IMR-90 (cell line): ENCODE measurements at regions not wholly inside any gene's neighbourhood (a gene's known extent, or its start where the extent isn't known, plus 50 kb on each side); places are given as distances from the start of the nearest gene placed in this dataset.

ENCODE experiments used
- ATAC-seq: fragments of 200-7000 bp; cut with Tn5 transposase; 2 replicates; pipeline ENCODE4 v1.9.1; 2020; ENCODE audit warnings: low read depth, mild to moderate bottlenecking, moderate library complexity
- BruUV-seq: library from RNA; stranded (reverse); fragments of 400-500 nt; replicated peaks from 2 replicates; lab custom pipeline; 2021; lab: Mats Ljungman, UMichigan
- CTCF ChIA-PET: fragments of 300-600 bp; formaldehyde crosslinking; extraction: SDS; loops from one replicate; lab custom pipeline; 2021; ENCODE audit warnings: antibody characterized with exemption; lab: Yijun Ruan, JAX
- POLR2A ChIA-PET: fragments of 300-600 bp; sonication (Branson Sonifier 250); formaldehyde crosslinking; loops from one replicate; lab custom pipeline; 2022; ENCODE audit warnings: antibody characterized with exemption; ENCODE audit not compliant: unreplicated experiment; lab: Charles Lee
- DNase-seq: peaks from one replicate; pipeline ENCODE4 v3.0.0; 2013
- H2AFZ ChIP-seq: replicated peaks from 2 replicates; pipeline ENCODE3; 2013; ENCODE audit warnings: low read length, mild to moderate bottlenecking; ENCODE audit not compliant: poor library complexity
- H2AK5ac ChIP-seq: 2 replicates; pipeline ENCODE4 v1.6.1; 2013; ENCODE audit warnings: low read depth, low read length, inconsistent platforms
- H2AK9ac ChIP-seq: replicated peaks from 2 replicates; pipeline ENCODE3; 2013; ENCODE audit warnings: mild to moderate bottlenecking, low read depth, low read length, moderate library complexity; ENCODE audit not compliant: poor library complexity
- H2BK120ac ChIP-seq: 2 replicates; pipeline ENCODE4 v1.6.1; 2013; ENCODE audit warnings: low read depth, low read length, inconsistent platforms
- H2BK15ac ChIP-seq: 3 replicates; pipeline ENCODE4 v1.6.1; 2013; ENCODE audit warnings: low read depth, low read length, inconsistent platforms
- H2BK20ac ChIP-seq: 2 replicates; pipeline ENCODE4 v1.6.1; 2013; ENCODE audit warnings: low read depth, mild to moderate bottlenecking, inconsistent platforms, low read length, moderate library complexity
- H2BK5ac ChIP-seq: 2 replicates; pipeline ENCODE4 v1.6.1; 2013; ENCODE audit warnings: mild to moderate bottlenecking, low read depth, low read length, inconsistent platforms; ENCODE audit not compliant: poor library complexity, severe bottlenecking
- H3K14ac ChIP-seq: replicated peaks from 2 replicates; pipeline ENCODE4 v1.6.1; 2013; ENCODE audit warnings: low read depth, low read length, inconsistent platforms
- H3K18ac ChIP-seq: 2 replicates; pipeline ENCODE4 v1.6.1; 2013; ENCODE audit warnings: low read depth, low read length, control low read depth
- H3K23ac ChIP-seq: 2 replicates; pipeline ENCODE4 v1.6.1; 2013; ENCODE audit warnings: low read depth, low read length, inconsistent platforms
- H3K27ac ChIP-seq: 2 replicates; pipeline ENCODE4 v1.5.1; 2013; ENCODE audit warnings: mild to moderate bottlenecking, control low read depth, low read length; ENCODE audit not compliant: insufficient read depth
- H3K27me3 ChIP-seq: 2 replicates; pipeline ENCODE4 v1.6.1; 2013; ENCODE audit warnings: low read length; ENCODE audit not compliant: control insufficient read depth, insufficient read depth
- H3K36me3 ChIP-seq: 2 replicates; pipeline ENCODE4 v1.6.1; 2013; ENCODE audit warnings: low read length, mixed read lengths; ENCODE audit not compliant: control insufficient read depth, insufficient read depth
- H3K4ac ChIP-seq: 2 replicates; pipeline ENCODE4 v1.6.1; 2013; ENCODE audit warnings: low read depth, low read length, inconsistent platforms
- H3K4me1 ChIP-seq: 2 replicates; pipeline ENCODE4 v1.6.1; 2013; ENCODE audit warnings: low read length, mixed read lengths; ENCODE audit not compliant: control insufficient read depth, insufficient read depth
- H3K4me2 ChIP-seq: 2 replicates; pipeline ENCODE4 v1.6.1; 2013; ENCODE audit warnings: low read depth, mild to moderate bottlenecking, control low read depth, low read length, moderate library complexity
- H3K4me3 ChIP-seq: 2 replicates; pipeline ENCODE4 v1.5.1; 2013; ENCODE audit warnings: low read depth, mild to moderate bottlenecking, control low read depth, low read length, moderate library complexity; ENCODE audit not compliant: insufficient read depth
- H3K56ac ChIP-seq: 2 replicates; pipeline ENCODE4 v1.6.1; 2013; ENCODE audit warnings: low read length, inconsistent platforms; ENCODE audit not compliant: insufficient read depth; ENCODE audit errors: extremely low read depth
- H3K79me1 ChIP-seq, 2 experiments: 2 replicates each; pipeline ENCODE4 v1.6.1; 2013; ENCODE audit warnings: low read length in 2 of 2, inconsistent platforms in 1 of 2, low read depth in 1 of 2
- H3K9ac ChIP-seq: 2 replicates; pipeline ENCODE4 v1.6.1; 2013; ENCODE audit warnings: low read depth, low read length, control low read depth
- H3K9me1 ChIP-seq: 2 replicates; pipeline ENCODE4 v1.6.1; 2013; ENCODE audit warnings: low read length, inconsistent platforms; ENCODE audit not compliant: insufficient read depth
- H3K9me3 ChIP-seq: 2 replicates; pipeline ENCODE4 v1.6.1; 2013; ENCODE audit warnings: low read length; ENCODE audit not compliant: control insufficient read depth, insufficient read depth
- H4K20me1 ChIP-seq: 2 replicates; pipeline ENCODE4 v1.6.1; 2013; ENCODE audit warnings: low read length, inconsistent platforms; ENCODE audit not compliant: insufficient read depth
- H4K5ac ChIP-seq: 2 replicates; pipeline ENCODE4 v1.6.1; 2013; ENCODE audit warnings: mild to moderate bottlenecking, low read depth, low read length, control low read depth
- H4K8ac ChIP-seq, 2 experiments: 2 replicates each; pipeline ENCODE4 v1.6.1; 2013; ENCODE audit warnings: low read depth in 2 of 2, low read length in 2 of 2, control low read depth in 1 of 2, inconsistent platforms in 1 of 2
- H4K91ac ChIP-seq: 2 replicates; pipeline ENCODE4 v1.6.1; 2013; ENCODE audit warnings: low read depth, low read length, inconsistent platforms; ENCODE audit not compliant: insufficient read depth
- CHD1 ChIP-seq: IDR thresholded peaks from 2 replicates; pipeline ENCODE4 v1.6.1; 2012; ENCODE audit warnings: low read depth, low read length, improper control_type of control experiment
- WGBS, 2 experiments: methylation state at CpG; one replicate each; pipeline versions ENCODE4 v1.1.5 to v1.1.7; 2013; ENCODE audit warnings: missing lambda C conversion rate in 2 of 2; ENCODE audit not compliant: insufficient read length in 1 of 2; ENCODE audit errors: extremely low coverage in 2 of 2; 5-methylcytosine and 5-hydroxymethylcytosine counted together
- dilution Hi-C: fragments of 300-500 bp; cut with HindIII; formaldehyde crosslinking; loops from one replicate; pipeline ENCODE4 v1.14.3; 2018; ENCODE audit warnings: low sequenced_read_pairs; ENCODE audit not compliant: unreplicated experiment
- in situ Hi-C: fragments of 300-500 bp; cut with MboI; formaldehyde crosslinking; loops from 3 replicates; pipeline ENCODE4 v1.14.3; 2019; ENCODE audit warnings: low sequenced_read_pairs, inconsistent platforms, mixed read lengths
- intact Hi-C: fragments of 100-400 bp; cut with micrococcal nuclease; formaldehyde crosslinking; loops from 2 replicates; pipeline ENCODE4 v1.10.0; 2022
- TF ChIP-seq, protein P1 (sequence below): conservative IDR thresholded peaks from 2 replicates; pipeline ENCODE4 v1.5.1; 2012; ENCODE audit warnings: mild to moderate bottlenecking, low read depth, low read length, improper control_type of control experiment

DNA sequence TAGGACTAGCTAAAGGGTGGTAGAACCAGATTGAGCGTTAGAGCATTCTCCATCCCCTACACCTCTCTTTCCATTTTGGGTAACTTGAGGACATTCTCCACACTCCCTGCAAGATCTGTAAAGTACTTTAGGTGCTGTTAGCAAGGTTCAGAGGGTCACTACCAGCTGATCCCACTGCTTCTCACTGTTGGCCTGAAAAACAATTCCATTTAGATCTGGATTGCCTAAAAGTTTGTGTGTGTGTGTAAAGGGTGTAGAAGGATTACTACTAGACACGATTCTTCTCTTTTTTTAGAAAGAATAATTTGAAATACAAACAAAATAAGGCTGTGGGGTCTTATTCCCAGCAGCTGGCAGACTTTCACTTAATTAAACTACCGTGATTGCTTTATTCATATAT, 95.1 kb upstream of the TMEM178A start:
- H3K4me3 ChIP-seq: no peak overlapping the region
- in situ Hi-C loops (no loop called here), intact Hi-C loops (no loop called here), dilution Hi-C loops (no loop called here)
- H4K5ac ChIP-seq: no peak overlapping the region
- H3K4ac ChIP-seq: peak overlapping the region; percentile 65
- peaks cover 9% of the 10 kb centered on the region for H3K9me1 ChIP-seq
- CTCF ChIA-PET: no interaction called here
- H3K9me3 ChIP-seq: no peaks in the 10 kb centered on the region
- H4K20me1 ChIP-seq: no peaks in the 10 kb centered on the region
- DNase-seq: no peak
- no peaks in the 10 kb centered on the region for H3K27me3 ChIP-seq
- no peaks in the 10 kb centered on the region for H3K79me1 ChIP-seq
- H3K4me2 ChIP-seq: no peak overlapping the region
- no TSS peak for BruUV-seq
- no peak overlapping the region for H2AK9ac ChIP-seq
- H2BK120ac ChIP-seq: peak overlapping the region; percentile 58; the same call in 1 of the 2 replicates
- WGBS, 2 experiments: no CpG with 5 or more reads among the region's 3 CpGs
- H2AFZ ChIP-seq: no peak overlapping the region
- H2BK5ac ChIP-seq: no peak overlapping the region
- 0 out of 2 replicates have a peak overlapping the region, but pooled peaks have one; percentile 61 for H3K14ac ChIP-seq
- H3K56ac ChIP-seq: no peak overlapping the region
- H3K18ac ChIP-seq: no peak overlapping the region
- peaks cover 8% of the 10 kb centered on the region for H3K4me1 ChIP-seq
- H4K8ac ChIP-seq: no peak overlapping the region
- H3K23ac ChIP-seq: no peak overlapping the region
- no peak overlapping the region for H3K9ac ChIP-seq
- ATAC-seq: no peak
- H3K27ac ChIP-seq: no peak overlapping the region
- POLR2A ChIA-PET: interaction anchor here (0.6 kb wide), 1 partner anchor 173 kb away, joined by 3 read pairs; no protein-coding TSS in a partner anchor
- peak overlapping the region; percentile 81; the same call in 1 of the 2 replicates for H2AK5ac ChIP-seq
- H2BK20ac ChIP-seq: peak overlapping the region; percentile 80
- no peak overlapping the region for H4K91ac ChIP-seq
- TF ChIP-seq, protein P1, sequence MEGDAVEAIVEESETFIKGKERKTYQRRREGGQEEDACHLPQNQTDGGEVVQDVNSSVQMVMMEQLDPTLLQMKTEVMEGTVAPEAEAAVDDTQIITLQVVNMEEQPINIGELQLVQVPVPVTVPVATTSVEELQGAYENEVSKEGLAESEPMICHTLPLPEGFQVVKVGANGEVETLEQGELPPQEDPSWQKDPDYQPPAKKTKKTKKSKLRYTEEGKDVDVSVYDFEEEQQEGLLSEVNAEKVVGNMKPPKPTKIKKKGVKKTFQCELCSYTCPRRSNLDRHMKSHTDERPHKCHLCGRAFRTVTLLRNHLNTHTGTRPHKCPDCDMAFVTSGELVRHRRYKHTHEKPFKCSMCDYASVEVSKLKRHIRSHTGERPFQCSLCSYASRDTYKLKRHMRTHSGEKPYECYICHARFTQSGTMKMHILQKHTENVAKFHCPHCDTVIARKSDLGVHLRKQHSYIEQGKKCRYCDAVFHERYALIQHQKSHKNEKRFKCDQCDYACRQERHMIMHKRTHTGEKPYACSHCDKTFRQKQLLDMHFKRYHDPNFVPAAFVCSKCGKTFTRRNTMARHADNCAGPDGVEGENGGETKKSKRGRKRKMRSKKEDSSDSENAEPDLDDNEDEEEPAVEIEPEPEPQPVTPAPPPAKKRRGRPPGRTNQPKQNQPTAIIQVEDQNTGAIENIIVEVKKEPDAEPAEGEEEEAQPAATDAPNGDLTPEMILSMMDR: no peak
- TF ChIP-seq CHD1: no peak
- H3K36me3 ChIP-seq: no peaks in the 10 kb centered on the region
- H2BK15ac ChIP-seq: peak overlapping the region; percentile 87; the same call in 1 of the 3 replicates
